RWPE2 (cell line): ENCODE measurements at regions not wholly inside any gene's neighbourhood (a gene's known extent, or its start where the extent isn't known, plus 50 kb on each side); places are given as distances from the start of the nearest gene placed in this dataset.

Experiments
- ATAC-seq: fragments of 200-7000 bp; cut with Tn5 transposase; 3 replicates; pipeline ENCODE4 v1.9.1; 2021; ENCODE audit warnings: low read depth
- DNase-seq: peaks from one replicate; pipeline ENCODE4 v3.0.0-alpha.2; 2020; ENCODE audit warnings: low spot score
- H3K27ac ChIP-seq: fragments of 450-650 bp; 2 replicates; pipeline ENCODE4 v1.5.1; 2017; ENCODE audit warnings: mild to moderate bottlenecking; ENCODE audit not compliant: poor library complexity, severe bottlenecking
- H3K27me3 ChIP-seq: fragments of 250-450 bp; sonication (Bioruptor Pico); 2 replicates; pipeline ENCODE4 v1.5.1; 2021; ENCODE audit warnings: mild to moderate bottlenecking, moderate library complexity; ENCODE audit not compliant: insufficient read depth, poor library complexity, severe bottlenecking
- H3K36me3 ChIP-seq: fragments of 250-450 bp; sonication (Bioruptor Pico); 2 replicates; pipeline ENCODE4 v1.5.1; 2020; ENCODE audit warnings: low read depth, mild to moderate bottlenecking, moderate library complexity
- H3K4me1 ChIP-seq: fragments of 250-450 bp; sonication (Bioruptor Pico); 2 replicates; pipeline ENCODE4 v1.5.1; 2021; ENCODE audit warnings: mild to moderate bottlenecking, moderate library complexity; ENCODE audit not compliant: insufficient read depth, poor library complexity, severe bottlenecking
- H3K4me3 ChIP-seq: fragments of 250-450 bp; sonication (Bioruptor Pico); 2 replicates; pipeline ENCODE4 v1.5.1; 2021; ENCODE audit warnings: mild to moderate bottlenecking, moderate library complexity; ENCODE audit not compliant: severe bottlenecking
- H3K9me3 ChIP-seq: fragments of 250-450 bp; sonication (Bioruptor Pico); 2 replicates; pipeline ENCODE4 v1.5.1; 2021; ENCODE audit warnings: mild to moderate bottlenecking, moderate library complexity; ENCODE audit not compliant: severe bottlenecking
- TF ChIP-seq, protein P1 (sequence below): fragments of 450-650 bp; IDR thresholded peaks from one replicate; pipeline ENCODE4 v1.5.1; 2017; ENCODE audit warnings: mild to moderate bottlenecking, moderate library complexity; ENCODE audit not compliant: poor library complexity, severe bottlenecking

DNA sequence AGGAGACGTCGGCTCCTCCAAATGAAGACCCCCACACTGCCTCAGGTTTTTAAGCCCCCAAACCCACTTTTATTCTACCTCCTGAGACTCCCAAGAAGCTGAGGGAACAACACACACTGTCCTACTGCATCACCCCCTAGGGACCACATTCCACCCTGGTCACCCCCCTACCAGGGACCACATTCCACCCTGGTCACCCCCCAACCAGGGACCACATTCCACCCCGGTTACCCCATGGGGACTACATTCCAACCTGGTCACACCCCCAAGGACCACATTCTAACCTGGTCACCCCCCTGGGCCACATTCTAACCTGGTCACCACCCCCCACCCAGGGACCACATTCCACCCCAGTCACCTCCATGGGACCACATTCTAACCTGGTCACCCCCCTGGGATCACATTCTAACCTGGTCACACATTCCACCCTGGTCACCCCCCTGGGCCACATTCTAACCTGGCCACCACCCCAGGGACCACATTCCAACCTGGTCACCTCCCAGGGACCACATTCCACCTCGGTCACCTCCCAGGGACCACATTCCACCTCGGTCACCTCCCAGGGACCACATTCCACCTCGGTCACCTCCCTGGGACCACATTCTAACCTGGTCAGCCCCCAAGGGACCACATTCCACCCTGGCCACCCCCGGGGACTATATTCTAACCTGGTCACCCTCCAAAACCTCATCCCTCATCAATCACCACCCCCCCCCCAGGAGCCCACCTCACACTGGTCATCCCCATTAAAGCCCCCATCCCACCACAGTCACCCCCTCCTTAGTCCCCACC, 587.6 kb downstream of the NPHP4 start:
- Histone ChIP-seq H3K4me3 (no peak overlapping the region), H3K36me3 (no peaks in the 10 kb centered on the region), H3K4me1 (no peaks in the 10 kb centered on the region), H3K9me3 (no peaks in the 10 kb centered on the region), H3K27ac (no peak overlapping the region), H3K27me3 (no peaks in the 10 kb centered on the region)
- no peak for DNase-seq
- TF ChIP-seq, protein P1, sequence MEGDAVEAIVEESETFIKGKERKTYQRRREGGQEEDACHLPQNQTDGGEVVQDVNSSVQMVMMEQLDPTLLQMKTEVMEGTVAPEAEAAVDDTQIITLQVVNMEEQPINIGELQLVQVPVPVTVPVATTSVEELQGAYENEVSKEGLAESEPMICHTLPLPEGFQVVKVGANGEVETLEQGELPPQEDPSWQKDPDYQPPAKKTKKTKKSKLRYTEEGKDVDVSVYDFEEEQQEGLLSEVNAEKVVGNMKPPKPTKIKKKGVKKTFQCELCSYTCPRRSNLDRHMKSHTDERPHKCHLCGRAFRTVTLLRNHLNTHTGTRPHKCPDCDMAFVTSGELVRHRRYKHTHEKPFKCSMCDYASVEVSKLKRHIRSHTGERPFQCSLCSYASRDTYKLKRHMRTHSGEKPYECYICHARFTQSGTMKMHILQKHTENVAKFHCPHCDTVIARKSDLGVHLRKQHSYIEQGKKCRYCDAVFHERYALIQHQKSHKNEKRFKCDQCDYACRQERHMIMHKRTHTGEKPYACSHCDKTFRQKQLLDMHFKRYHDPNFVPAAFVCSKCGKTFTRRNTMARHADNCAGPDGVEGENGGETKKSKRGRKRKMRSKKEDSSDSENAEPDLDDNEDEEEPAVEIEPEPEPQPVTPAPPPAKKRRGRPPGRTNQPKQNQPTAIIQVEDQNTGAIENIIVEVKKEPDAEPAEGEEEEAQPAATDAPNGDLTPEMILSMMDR: no peak
- no peak for ATAC-seq

DNA sequence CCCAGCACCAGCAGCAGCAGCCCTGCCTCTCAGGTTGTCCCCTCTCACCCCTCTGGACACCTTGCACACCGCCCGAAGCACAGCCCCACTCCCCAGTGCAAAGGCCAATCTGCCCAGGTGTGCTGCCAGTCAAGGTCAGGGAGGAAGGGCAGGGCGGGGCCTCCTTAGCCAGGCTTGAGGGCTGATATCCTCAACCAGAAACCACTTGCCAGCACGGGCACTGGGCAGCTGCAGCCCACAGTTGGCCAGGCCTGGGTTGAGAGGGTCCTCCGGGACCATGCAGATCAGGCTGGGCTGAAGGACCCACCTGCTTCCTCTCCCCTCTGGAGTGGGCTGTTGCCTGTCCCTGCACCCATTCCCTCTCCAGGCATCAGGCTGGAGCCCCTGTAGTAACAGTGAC, 588.3 kb downstream of the NPHP4 start:
- ATAC-seq (no peak), DNase-seq (no peak)
- no peak overlapping the region for H3K27ac ChIP-seq
- TF ChIP-seq, protein P1: no peak
- no peaks in the 10 kb centered on the region for H3K27me3 ChIP-seq
- H3K4me3 ChIP-seq: no peak overlapping the region
- no peaks in the 10 kb centered on the region for H3K36me3 ChIP-seq
- no peaks in the 10 kb centered on the region for H3K4me1 ChIP-seq
- H3K9me3 ChIP-seq: no peaks in the 10 kb centered on the region

DNA sequence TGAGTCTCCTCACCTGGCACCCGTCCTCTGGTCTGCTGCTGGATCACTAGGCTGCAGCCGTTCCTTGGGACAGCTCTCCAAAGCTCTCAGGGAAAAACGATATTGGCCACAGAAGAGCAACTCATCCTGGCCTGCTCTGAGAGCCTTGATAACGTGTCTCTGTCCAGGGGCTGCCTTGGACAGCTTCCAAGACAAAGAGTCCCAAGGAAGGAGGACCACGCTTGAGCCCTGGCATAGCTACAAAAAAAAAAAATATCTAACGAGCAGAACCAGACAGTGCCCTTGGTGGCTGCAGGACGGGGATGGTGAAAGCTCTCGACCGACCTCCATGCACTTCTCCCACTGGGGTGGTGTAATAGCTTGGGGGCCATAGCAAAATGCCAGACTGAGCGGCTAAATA, 589.6 kb downstream of the NPHP4 start:
- no peak for ATAC-seq
- no peak overlapping the region for H3K27ac ChIP-seq
- no peaks in the 10 kb centered on the region for H3K36me3 ChIP-seq
- H3K4me1 ChIP-seq: no peaks in the 10 kb centered on the region
- TF ChIP-seq, protein P1: no peak
- no peaks in the 10 kb centered on the region for H3K9me3 ChIP-seq
- DNase-seq: peak; percentile 17
- no peaks in the 10 kb centered on the region for H3K27me3 ChIP-seq
- H3K4me3 ChIP-seq: no peak overlapping the region

DNA sequence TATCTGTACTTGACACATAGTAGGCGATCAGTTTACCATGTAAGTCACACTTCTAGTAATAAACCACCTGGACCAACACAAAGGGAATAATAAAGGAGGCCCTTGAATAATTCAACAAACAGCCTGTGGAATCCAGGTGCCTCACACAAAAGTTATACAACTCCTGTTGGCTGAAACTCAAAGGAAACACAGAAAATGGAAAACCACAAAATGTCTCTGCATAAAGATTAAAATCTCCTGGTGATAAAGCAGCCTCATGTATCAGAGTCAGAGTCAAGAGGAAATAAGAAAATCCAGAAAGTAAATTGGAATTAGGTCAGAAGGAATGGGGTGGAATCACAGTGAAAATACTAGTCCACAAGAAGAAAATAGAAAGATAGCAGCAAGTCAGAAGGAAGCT, 592.5 kb downstream of the NPHP4 start:
- no peaks in the 10 kb centered on the region for H3K9me3 ChIP-seq
- ATAC-seq (no peak), DNase-seq (no peak)
- no peaks in the 10 kb centered on the region for H3K36me3 ChIP-seq
- TF ChIP-seq, protein P1: no peak
- no peak overlapping the region for H3K27ac ChIP-seq
- H3K4me3 ChIP-seq: no peak overlapping the region
- no peaks in the 10 kb centered on the region for H3K27me3 ChIP-seq
- H3K4me1 ChIP-seq: no peaks in the 10 kb centered on the region

DNA sequence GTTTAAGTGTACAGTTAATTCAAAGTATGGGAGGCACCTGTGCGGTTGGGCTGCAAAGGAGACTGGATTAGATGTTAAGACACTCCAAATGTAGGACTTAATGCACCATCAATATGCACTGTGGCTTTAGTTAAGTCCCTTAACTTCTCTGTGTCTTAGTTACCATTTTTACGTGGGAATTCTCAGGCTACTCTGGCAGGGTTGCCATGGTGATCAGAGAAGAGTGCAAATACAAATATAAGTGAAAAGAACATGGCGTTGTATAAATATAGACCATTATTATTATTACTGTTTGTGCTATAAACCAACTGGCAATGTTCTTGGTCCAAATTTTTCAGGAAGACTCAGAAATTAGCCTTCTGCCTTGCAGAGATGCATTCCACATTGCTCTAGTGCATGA, 595.6 kb downstream of the NPHP4 start:
- H3K4me1 ChIP-seq: no peaks in the 10 kb centered on the region
- no peaks in the 10 kb centered on the region for H3K36me3 ChIP-seq
- no peak overlapping the region for H3K4me3 ChIP-seq
- no peak for DNase-seq
- no peaks in the 10 kb centered on the region for H3K9me3 ChIP-seq
- no peaks in the 10 kb centered on the region for H3K27me3 ChIP-seq
- H3K27ac ChIP-seq: no peak overlapping the region
- TF ChIP-seq, protein P1: no peak
- no peak for ATAC-seq
